Activated CD8-positive, alpha-beta memory T cell treated with anti-CD3 and anti-CD28 coated beads for 36 hours (primary cell): ENCODE measurements at regions not wholly inside any gene's neighbourhood (a gene's known extent, or its start where the extent isn't known, plus 50 kb on each side); places are given as distances from the start of the nearest gene placed in this dataset.
"Not testable (repeated sequence)": the region's sequence is repeated elsewhere in the genome, so short reads cannot be mapped to it uniquely, and the experiment has no call there.

Source experiments
- CTCF ChIA-PET: fragments of 350-600 bp; sonication (Branson Sonifier 250); formaldehyde crosslinking; loops from one replicate; lab custom pipeline; 2021; ENCODE audit warnings: antibody characterized with exemption; lab: Charles Lee
- POLR2A ChIA-PET: fragments of 350-600 bp; sonication (Branson Sonifier 250); formaldehyde crosslinking; loops from one replicate; lab custom pipeline; 2021; ENCODE audit warnings: antibody characterized with exemption; lab: Charles Lee

DNA sequence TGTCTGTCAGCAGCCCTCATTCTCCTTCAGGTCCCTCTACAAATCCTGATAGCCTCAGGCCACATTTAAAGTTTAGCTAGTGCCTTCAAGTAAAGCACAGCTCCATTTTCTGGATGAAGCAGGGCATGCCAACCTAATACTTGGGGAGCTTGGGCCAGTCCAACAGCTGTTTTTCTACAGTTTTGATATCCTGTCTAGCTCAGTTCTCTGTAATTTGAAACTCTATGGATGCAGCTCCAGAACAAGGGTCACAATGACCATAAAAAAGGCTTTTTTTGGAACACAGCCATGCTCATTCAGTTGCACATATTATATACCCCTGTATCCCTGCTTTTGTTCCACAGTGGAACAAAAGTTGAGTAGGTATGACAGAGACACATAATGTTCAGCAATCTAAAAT lies 373.5 kb downstream of the SUCLG1 start:
- ChIA-PET POLR2A (no interaction called here), CTCF (no interaction called here)

DNA sequence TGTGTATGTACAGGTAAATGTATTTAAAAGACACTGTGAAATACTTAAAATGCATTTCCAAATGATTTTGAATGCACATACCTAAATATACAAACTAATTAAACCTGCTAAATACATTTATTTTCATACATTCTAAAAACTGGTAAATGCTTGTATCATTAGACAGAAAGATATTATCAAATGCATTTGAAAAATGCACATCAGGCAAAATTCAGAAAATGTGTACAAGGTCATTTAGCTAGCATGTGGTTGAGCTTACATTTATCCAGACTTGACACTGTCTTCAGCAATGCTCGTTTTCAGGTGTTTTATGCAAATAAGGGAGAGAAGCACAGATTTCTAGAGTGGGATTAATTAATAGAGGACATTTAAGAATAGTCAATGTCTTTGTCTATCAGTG lies 374.2 kb downstream of the SUCLG1 start:
- ChIA-PET CTCF (no interaction called here), POLR2A (no interaction called here)

DNA sequence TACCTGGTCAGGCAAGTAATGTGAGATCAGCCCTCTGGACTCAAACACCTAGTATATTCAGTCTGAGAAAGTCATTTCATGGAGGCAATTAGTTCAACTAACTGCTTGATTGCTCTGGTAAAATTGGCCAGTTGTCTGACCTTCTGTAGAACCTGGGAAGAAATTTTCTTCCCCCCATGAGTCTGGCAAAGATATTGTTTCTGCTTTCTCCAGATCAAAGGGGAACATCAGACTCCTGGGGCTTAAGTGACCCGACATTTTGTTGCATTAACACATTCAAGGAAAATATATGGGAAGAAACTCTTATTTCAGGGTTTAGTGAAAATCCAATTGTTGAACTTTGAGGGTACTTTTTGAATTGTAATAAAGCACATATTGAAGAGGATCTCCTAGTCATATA lies 375.1 kb downstream of the SUCLG1 start:
- ChIA-PET POLR2A (no interaction called here), CTCF (no interaction called here)

DNA sequence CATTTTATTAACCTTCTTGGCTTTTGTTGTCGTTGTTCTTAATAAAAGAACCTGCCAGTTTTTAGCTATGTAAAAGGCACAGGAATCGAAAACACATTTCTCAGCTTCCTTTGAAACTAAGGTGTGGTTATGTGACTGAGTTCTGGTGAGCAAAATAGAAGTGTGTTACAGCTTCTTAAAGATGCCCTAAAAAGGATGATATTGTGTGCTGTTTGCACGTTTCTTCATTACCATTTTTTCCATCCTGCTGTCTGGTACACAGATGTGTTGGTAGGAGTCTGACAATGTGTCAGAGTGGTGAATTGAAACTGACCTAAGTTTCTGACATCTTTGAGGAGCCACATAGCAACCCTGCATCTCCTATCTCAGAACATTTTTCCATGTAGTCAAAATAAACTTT lies 380.6 kb downstream of the SUCLG1 start:
- CTCF ChIA-PET, result no interaction called here
- POLR2A ChIA-PET, result no interaction called here

DNA sequence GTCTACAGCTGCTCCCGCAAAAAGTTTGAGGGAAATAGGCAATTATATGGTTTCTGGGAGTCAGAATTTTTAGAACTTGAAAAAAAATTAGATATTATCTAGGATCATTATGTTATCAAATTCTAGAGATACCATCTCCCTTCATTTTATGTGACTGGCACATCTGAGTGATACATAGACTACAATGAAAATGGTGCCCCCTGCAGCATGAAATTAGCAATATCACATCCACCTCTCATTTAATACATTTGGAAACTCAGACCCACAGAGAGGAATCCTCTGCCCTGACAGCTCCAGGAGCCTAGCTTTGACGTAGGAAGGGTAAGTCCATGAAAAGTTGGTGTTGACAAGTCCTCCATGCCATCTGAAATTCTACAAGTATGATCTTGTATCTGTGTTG lies 381.6 kb downstream of the SUCLG1 start:
- CTCF ChIA-PET, result no interaction called here
- POLR2A ChIA-PET, result no interaction called here

DNA sequence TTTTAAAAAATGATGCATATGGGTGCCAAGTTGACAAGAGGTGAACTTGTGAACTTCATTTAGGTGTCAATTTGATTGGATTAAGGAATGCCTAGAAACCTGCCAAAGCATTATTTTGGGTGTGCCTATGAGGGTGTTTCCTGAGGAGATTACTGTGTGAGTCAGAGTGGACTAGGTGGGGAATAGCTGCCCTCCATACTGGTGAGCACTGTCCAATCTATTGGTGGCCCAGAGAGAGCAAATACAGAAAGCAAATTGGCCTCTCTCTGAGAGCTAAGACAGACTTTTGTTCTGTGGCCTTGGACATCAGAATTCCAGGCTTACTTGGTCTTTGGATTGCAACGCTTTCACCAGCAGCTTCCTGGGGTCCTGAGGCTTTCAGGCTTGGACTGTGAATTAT lies 388.0 kb downstream of the SUCLG1 start:
- ChIA-PET POLR2A (no interaction called here), CTCF (no interaction called here)

DNA sequence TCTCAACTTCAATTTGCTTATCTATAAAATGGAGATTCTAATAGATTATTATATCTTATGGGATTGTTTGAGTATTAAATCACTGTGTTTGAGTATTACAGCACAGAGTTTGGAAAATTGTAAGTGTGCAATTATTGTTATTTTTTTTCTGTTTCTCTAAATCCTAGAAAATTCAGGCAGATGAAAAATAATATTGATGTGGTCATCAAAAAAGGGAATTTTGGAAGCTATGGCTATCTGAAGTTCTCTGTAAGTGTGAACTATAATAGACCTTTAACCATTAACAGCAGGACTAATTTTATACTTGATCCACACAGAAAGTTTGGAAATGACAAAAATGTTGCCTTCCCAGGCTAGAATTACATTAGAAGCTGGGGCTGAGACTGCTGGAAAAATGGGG lies 393.2 kb downstream of the SUCLG1 start:
- POLR2A ChIA-PET, result no interaction called here

DNA sequence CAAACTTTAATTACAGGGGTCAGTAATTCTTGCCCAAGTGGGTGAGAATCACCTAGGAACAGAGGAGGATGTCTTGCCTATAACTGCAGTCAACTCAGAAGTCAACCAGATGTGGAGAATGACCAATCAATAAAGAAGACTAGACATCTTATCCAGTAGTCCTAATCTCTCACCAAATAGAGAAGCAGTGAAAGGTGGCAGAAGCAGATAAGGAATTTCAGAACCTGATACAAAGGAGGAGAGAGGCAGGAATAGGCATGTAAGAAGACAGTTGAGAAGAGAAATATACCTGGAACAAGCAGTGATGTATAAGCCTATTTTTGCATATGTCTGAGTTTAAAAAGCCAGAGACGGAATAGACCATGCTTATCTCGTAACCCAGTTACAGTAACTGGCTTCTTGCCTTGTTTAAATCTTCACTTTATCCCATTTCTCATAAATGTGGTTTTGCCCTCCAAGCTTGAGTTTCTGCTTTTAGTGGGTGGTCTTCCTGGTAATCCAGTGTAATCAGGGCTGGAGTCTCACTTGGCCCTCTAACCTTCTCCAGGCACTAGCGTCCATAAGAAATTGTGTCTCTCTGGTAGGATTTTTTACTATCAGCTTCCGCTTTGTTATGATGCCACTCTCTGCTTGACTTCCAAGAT lies 401.0 kb downstream of the SUCLG1 start:
- ChIA-PET POLR2A (no interaction called here), CTCF (no interaction called here)

More for the DNA sequence above, 393.2 kb downstream of the SUCLG1 start:
- CTCF ChIA-PET, result no interaction called here

DNA sequence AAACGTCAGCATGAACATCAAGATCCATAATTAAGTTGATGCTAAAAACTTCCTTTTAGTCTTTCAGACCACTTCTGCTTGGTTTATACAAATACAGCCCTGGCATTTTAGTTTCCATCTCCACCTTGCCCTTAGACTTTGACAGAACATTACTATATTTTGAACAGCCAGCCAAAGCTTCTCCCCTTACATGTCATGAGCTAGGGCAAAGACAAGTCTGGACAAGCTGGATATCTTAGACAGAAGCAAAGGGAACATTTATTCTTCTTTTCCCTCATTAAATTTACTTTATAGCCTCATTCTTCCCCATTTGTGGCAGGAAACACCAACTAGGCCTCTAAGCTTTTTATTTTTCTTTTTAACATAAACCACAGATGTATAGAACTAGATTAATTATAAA lies 403.3 kb downstream of the SUCLG1 start:
- ChIA-PET CTCF (no interaction called here), POLR2A (no interaction called here)

DNA sequence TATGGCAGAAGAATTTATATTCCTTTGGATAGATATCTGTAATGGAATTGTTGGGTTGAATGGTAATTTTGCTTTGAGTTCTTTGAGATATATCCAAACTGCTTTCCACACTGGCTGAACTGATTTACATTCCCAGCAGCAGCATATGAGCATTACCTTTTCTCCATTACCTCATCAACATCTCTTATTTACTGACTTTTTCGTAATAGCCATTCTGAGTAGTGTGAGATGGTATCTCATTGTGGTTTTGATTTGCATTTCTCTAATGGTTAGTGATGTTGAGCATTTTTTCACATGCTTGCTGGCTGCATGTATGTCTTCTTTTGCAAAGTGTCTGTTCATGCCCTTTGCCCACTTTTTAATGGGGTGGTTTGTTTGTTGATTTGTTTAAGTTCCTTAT lies 404.5 kb downstream of the SUCLG1 start:
- CTCF ChIA-PET, POLR2A ChIA-PET: not testable (repeated sequence)

DNA sequence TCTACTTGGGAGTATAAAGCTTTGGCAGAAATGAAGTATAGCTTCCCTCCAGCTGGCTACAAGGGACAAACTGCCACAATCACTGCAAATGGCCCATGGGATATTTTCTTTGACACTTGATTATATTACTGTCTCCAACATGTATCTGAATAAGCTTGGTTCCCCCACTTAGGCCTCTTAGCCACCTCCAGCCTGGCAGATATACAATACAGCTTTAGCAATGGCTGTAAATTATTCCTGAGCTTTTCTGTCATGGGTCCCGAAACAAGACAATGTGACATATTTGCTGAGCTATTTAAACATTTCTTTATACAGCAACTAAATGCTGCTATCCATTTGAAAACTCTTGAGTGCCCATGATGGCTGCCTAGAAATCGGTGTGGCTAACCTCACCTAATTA lies 406.2 kb downstream of the SUCLG1 start:
- POLR2A ChIA-PET, result no interaction called here

DNA sequence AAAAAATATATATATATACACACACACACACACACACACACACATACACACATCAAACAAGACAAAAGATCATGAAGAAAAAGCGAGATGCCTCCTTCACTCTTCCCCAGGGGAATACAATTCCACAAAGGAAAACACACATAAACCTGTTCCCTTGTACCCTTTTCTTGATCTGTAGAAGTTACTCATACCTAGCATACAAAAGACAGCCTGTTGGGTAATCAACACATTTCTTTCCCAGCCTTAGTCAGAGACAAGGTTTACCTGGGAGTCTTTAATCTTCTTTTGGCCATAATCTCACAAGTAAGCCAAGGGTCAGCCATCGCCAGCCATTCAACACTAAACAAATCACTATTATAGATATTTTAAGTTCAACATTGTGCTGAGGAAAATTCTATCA lies 407.0 kb downstream of the SUCLG1 start:
- ChIA-PET POLR2A (no interaction called here), CTCF (no interaction called here)

More for the DNA sequence above, 406.2 kb downstream of the SUCLG1 start:
- CTCF ChIA-PET, result no interaction called here

DNA sequence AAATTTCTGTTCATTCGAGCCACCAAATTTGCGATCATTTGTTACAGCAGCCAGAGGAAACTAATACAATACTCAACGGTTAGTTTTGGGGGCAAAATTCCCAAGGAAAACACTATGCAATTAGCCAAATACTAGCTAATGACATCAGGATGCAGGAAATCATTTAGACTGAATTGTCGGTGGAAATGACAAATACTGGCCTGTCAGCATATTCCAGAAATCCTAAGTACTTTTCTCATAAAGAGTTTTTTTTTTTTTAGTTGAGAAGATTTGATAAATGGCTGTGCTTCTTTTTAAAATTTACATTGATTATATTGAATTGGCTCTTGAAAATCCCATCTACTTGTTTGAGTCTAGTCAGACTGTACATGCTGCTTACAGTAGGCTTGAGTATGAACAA lies 410.1 kb downstream of the SUCLG1 start:
- CTCF ChIA-PET, result no interaction called here
- POLR2A ChIA-PET, result no interaction called here

DNA sequence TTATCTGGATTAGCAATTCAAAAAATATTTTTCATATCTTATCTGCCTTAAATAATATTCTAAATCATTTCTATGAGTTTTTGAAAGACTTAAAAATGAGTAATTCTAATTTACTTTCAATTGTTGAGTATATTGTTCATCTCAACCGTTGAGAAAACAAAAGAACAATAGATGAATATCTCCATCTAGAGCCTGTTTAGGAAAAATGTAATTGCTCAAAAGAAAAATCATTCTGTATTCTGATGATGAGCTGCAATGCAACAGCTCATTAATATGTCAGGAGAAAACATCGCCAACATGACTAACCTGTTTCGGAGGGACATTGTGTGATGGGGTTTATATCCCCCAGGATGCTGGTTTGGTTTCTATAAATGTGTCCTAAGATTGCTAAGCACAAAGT lies 417.6 kb downstream of the SUCLG1 start:
- ChIA-PET POLR2A (no interaction called here), CTCF (no interaction called here)

DNA sequence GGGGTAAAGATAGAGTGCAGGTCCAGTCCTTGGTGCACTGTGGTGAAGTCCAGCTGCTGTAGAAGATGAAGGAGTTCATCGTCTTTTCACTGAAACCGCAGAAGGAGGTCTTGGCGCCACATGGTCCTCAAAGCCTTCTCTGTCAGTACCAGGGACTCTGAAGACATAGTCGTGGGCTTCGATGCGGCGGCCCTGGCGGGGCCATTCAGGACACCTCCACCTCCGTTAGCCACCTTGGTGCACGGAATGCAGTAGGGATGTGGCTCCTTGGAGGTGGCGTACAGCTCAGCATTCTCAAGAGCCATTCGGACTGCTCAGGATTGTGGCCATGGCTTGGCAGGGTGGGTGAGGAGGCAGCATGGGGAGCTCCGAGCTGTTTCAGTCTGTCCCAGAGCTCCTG lies 418.8 kb downstream of the SUCLG1 start:
- ChIA-PET CTCF (no interaction called here), POLR2A (no interaction called here)

DNA sequence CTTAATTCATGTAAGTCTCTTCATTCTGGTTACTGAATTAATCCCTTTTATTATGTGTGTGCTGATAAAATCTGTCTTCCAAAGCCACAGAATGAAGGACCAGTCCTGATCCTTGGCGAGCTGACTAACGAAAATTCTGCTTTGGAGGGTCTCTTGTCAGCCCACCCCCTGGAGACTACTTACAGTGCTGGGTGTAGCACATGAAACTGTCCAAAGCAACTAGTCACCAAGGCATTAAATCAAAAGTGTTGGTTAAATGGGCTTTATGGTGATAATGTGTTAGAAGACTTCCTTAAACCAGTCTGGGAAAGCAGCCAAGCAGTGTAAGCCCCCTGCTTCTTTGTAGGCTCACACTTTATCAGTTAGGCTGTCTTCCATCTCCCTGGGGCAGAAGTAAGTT lies 420.2 kb downstream of the SUCLG1 start:
- ChIA-PET CTCF (no interaction called here), POLR2A (no interaction called here)

DNA sequence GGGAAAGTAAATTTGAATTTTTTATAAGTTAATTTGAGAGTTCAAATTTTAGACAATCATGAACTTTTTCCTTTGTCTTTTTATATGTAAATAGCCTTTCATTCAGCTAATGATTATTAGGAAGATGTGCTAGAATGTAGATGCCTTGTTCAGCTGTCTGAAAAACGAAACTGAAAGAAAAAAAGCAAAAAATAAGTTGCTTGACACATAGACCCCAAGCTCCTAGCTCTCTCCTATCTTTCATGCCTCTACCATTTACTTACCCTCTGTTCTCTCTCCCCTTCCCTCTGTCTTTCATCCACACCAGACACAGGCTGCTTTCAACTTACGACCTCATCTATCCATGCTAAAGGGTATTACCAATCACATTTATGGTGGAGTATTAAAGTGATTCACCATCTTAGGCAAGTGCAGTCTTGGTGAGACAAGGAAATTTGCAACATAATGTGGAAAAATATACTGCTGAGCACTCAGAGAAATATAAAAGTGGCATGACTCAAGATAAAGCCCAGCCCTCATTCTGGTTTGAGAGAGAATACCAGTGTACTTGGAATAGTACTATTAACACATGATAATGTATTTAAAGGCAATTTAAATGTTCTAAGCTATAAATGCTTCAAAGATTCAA lies 425.6 kb downstream of the SUCLG1 start:
- CTCF ChIA-PET, result no interaction called here
- POLR2A ChIA-PET, result no interaction called here

DNA sequence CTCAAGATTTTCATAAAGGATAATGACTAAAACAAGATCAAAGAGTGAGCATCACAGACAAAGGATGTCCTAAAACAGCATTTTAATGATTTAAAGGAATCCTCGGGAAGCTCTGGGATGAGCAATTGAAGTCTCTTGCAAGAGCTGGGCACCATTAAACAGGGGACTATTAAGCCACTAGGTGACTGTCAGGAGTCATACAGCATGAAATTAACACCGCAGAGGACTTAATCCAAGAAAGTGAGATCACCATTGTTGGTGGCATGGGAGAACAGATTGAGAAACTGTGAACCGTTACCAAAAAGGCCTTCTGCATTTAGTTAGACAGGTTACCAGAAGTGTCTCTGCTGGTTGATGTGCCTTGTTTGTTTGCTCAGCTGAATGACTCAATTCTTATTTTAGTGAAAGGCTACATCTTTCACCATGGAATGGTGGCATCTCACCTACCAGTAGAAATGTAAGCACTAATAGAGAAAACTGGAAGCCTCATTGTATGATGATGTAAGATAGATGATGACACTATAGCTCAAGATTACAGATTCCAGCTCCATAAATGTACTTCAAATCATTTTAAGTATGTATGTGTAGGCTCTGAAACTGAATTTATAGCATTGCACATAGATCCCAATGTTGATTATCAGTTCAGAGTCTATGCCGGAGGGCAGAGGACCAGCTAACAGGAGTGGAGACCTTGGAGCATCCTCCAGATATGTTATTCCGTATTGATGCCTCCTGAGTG lies 427.6 kb downstream of the SUCLG1 start:
- POLR2A ChIA-PET, result no interaction called here
- CTCF ChIA-PET, result interaction anchor here (1.3 kb wide), 1 partner anchor 271 kb away, joined by 3 read pairs; no protein-coding TSS in a partner anchor

DNA sequence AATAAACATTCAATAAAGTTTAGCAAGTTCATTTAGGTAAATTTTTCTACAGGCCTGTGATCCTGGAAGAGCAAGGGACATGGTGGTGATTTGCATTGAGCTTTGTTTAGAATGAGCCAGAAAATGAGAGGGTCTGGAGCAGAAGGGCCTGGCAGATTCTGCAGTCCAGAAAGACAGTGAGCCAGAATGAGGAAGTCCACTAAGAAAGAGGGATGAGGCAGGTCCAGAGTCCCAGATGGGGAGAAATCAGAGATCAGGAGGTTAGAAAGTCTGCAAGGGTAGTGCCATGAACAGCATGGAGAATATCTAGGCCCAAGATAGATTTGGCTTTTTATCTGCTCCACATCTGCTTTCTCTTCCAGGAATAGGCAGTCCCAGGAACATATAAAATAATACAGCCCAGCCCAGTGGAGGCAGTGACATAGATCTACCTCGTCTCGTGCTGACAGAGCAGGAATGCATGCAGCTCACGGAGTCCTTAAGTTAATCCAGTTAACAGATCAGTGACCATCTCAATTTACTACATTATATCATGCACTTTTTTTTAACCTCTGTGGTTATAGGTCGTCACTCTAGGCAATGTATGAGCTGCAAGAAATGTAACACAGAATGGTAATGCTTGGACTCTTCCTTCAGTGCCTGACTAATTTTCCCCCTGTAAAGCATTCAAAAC lies 429.0 kb downstream of the SUCLG1 start:
- CTCF ChIA-PET, result interaction anchor here (1.3 kb wide), 1 partner anchor 273 kb away, joined by 3 read pairs; no protein-coding TSS in a partner anchor
- POLR2A ChIA-PET, result no interaction called here

DNA sequence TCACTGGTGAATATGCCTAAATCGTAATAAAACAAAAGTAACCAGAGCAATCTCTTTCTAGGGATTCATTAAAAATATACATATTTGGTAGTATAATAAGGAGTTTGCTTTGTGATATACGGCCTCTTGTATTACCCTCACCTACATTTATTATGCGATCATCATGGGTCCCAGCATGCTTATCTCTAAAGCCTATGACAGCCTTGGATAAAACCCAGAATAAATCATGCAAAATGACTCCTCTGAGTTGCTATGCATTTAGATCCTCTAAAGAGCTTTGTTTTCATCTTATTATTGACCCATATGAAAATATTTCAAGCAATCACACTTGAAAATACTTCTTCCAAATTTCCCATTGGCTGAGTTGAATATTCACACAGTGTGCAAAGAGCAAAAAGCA lies 432.3 kb downstream of the SUCLG1 start:
- ChIA-PET POLR2A (no interaction called here), CTCF (no interaction called here)
